ENCODE measurements at regions not wholly inside any gene's neighbourhood (a gene's known extent, or its start where the extent isn't known, plus 50 kb on each side); places are given as distances from the start of the nearest gene placed in this dataset.
A peak's percentile ranks its signal among the peaks of the same experiment; 100 is the strongest.

- TF ChIP-seq CTCF (IDR thresholded peaks at IDR 0.05) (no peak), POLR2A (IDR thresholded peaks at IDR 0.05) (no peak)
- H3K36me3 ChIP-seq: no peaks in the 10 kb centered on the region
- intact Hi-C loops (cut with DNase I; ENCODE audit: low total_unique reads): loop anchor here (5.0 kb wide), 1 partner anchor 244 kb away; no protein-coding TSS in a partner anchor
- H3K4me3 ChIP-seq: no peak overlapping the region
- H3K9me3 ChIP-seq: no peaks in the 10 kb centered on the region
- no peak overlapping the region for H3K27ac ChIP-seq
- no peaks in the 10 kb centered on the region for H3K27me3 ChIP-seq
- peak; percentile 11 for DNase-seq
- peaks cover 0 to 6% of the 10 kb centered on the region in 2 donors for H3K4me1 ChIP-seq
Observed at GRCh38 chr2:42978175-42978886, 185.9 kb upstream of the HAAO start.

GRCh38 chr2:42977270-42978174, 185.1 kb upstream of the HAAO start:
- Histone ChIP-seq H3K27ac (no peak overlapping the region), H3K4me1 (peaks cover 0 to 6% of the 10 kb centered on the region in 2 donors), H3K36me3 (no peaks in the 10 kb centered on the region), H3K27me3 (no peaks in the 10 kb centered on the region), H3K4me3 (no peak overlapping the region), H3K9me3 (no peaks in the 10 kb centered on the region)
- DNase-seq: peak in 1 of 2 donors; percentile 15
- intact Hi-C loops (cut with DNase I; ENCODE audit: low total_unique reads): loop anchor here (5.0 kb wide), 1 partner anchor 245 kb away; no protein-coding TSS in a partner anchor
- no peak for TF ChIP-seq POLR2A (IDR thresholded peaks at IDR 0.05)
- no peak for TF ChIP-seq CTCF (IDR thresholded peaks at IDR 0.05)

GRCh38 chr2:42976351-42976750, 184.0 kb upstream of the HAAO start:
- intact Hi-C loops (cut with DNase I; ENCODE audit: low total_unique reads): loop anchor here (5.0 kb wide), 1 partner anchor 246 kb away; no protein-coding TSS in a partner anchor
- H3K36me3 ChIP-seq: no peaks in the 10 kb centered on the region
- H3K9me3 ChIP-seq: no peaks in the 10 kb centered on the region
- peak in 1 of 2 donors; percentile 13 for DNase-seq
- no peaks in the 10 kb centered on the region for H3K27me3 ChIP-seq
- no peak overlapping the region for H3K27ac ChIP-seq
- H3K4me3 ChIP-seq: no peak overlapping the region
- TF ChIP-seq POLR2A (IDR thresholded peaks at IDR 0.05): no peak
- no peak for TF ChIP-seq CTCF (IDR thresholded peaks at IDR 0.05)
- peaks cover 0 to 6% of the 10 kb centered on the region in 2 donors for H3K4me1 ChIP-seq

- Histone ChIP-seq H3K27ac (peak overlapping the region; percentile 78 to 80), H3K27me3 (no peaks in the 10 kb centered on the region), H3K36me3 (no peaks in the 10 kb centered on the region), H3K4me3 (peak overlapping the region; percentile 18 to 36), H3K4me1 (peaks cover 0 to 6% of the 10 kb centered on the region in 2 donors), H3K9me3 (no peaks in the 10 kb centered on the region)
- DNase-seq: peak; percentile 81 to 87
- TF ChIP-seq POLR2A (IDR thresholded peaks at IDR 0.05) (peak in 1 of 2 donors; percentile 28), CTCF (IDR thresholded peaks at IDR 0.05) (peak; percentile 95 to 96 (median 96))
- intact Hi-C loops (cut with DNase I; ENCODE audit: low total_unique reads): loop anchor here (5.0 kb wide), 1 partner anchor 247 kb away; no protein-coding TSS in a partner anchor
Observed at GRCh38 chr2:42974721-42975717, 182.6 kb upstream of the HAAO start.
